ENCODE measurements at regions not wholly inside any gene's neighbourhood (a gene's known extent, or its start where the extent isn't known, plus 50 kb on each side); places are given as distances from the start of the nearest gene placed in this dataset.
"Not testable (repeated sequence)": the region's sequence is repeated elsewhere in the genome, so short reads cannot be mapped to it uniquely, and the experiment has no call there.

DNA sequence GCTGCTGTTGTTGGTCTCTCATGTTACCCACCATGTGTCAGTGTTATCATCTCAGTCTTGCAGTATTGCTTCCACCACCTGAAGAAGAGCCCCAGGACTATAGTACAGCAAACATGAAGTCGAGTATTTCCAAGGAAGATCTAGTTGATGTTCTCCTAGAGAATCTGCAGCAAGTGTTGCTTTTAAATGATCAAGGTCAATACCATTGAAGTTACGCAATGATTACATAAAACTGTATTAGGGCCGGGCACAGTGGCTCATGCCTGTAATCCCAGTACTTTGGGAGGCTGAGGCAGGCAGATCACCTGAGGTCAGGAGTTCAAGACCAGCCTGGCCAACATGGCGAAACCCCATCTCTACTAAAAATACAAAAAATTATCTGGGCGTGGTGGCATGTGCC lies 173.9 kb downstream of the TJP1 start:
- DNase-seq, result not testable (repeated sequence)

DNA sequence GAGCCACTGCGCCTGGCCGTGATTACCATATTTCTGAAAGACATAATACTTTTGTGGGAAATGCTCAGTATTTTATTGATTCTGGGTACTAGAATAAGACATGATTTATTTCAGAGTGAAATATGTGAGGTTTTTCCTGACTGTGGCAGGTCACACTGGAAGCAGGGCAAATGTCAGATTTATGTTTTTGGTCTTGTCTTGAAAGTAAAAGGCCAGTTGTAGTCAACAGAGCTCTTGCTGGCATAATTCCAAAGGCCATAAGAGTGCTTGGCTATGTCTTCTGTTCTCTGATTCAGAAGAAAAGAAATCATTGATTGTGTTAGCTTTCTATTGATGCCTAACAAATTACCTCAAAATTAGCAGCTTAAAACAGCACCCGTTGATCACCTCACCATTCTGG lies 176.4 kb downstream of the TJP1 start:
- no peak for DNase-seq

DNA sequence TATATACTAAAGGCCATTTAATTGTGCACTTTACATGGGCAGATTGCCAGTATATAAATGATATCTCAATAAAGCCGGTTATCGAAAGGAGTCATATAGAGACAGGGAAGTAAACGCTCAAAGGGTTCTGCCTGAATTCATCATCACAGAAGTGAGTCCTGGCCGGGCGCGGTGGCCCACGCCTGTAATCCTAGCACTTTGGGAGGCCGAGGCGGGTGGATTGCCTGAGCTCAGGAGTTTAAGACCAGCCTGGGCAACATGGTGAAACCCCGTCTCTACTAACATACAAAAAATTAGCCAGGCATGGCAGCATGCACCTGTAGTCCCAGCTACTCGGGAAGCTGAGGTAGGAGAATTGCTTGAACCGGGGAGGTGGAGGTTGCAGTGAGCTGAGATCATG lies 177.9 kb downstream of the TJP1 start:
- not testable (repeated sequence) for DNase-seq

DNA sequence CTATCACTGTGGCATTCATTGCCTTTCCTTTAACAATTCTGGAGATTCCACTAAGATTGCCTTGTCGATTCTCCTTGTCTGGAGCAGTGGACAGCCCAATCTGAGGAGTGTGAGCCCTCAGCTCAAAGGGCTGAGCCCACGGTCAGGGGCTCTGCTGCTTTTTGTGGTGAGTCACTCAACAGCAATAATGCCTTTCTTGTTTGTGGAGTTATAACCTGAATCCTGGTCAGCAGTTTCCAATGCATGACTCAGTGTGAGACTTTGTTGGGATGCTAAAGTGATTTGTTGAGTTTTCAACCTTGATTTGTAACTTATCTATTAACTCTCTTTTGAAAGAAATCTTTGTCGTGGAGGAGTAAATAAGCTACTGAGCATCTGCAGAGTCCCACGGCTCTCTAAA lies 183.5 kb downstream of the TJP1 start:
- DNase-seq, result no peak

GRCh38 chr15:29638011-29638410 lies 184.3 kb downstream of the TJP1 start:
- no peak for DNase-seq

- DNase-seq, result no peak
Measured at GRCh38 chr15:29637555-29637954, 184.7 kb downstream of the TJP1 start.

- no peak for DNase-seq
Measured at GRCh38 chr15:29636921-29637320, 185.3 kb downstream of the TJP1 start.

GRCh38 chr15:29636140-29636539 lies 186.1 kb downstream of the TJP1 start:
- no peak for DNase-seq

- no peak for DNase-seq
Measured at GRCh38 chr15:29635513-29636098, 186.7 kb downstream of the TJP1 start.

DNA sequence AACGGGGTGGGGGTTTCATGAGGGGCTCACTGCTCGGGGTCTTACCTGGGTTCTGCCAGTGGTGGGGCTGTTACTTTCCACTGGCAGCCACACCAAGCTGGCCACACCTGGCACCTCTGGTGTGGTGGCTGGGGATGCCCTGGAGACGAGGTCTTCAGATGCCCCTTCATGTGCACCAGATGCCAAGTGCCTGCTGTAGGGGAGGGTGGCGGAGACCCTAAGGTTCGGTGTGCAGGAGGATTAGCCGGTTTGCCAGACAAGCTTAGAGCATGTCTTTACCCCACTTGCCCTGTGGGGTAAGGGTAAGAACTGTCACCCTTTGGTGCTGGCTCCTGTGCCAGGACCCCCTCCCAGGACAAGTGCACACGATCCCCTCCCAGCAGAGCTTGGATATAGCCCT lies 188.3 kb downstream of the TJP1 start:
- DNase-seq, result no peak

GRCh38 chr15:29632671-29633406 lies 189.4 kb downstream of the TJP1 start:
- DNase-seq, result no peak

DNA sequence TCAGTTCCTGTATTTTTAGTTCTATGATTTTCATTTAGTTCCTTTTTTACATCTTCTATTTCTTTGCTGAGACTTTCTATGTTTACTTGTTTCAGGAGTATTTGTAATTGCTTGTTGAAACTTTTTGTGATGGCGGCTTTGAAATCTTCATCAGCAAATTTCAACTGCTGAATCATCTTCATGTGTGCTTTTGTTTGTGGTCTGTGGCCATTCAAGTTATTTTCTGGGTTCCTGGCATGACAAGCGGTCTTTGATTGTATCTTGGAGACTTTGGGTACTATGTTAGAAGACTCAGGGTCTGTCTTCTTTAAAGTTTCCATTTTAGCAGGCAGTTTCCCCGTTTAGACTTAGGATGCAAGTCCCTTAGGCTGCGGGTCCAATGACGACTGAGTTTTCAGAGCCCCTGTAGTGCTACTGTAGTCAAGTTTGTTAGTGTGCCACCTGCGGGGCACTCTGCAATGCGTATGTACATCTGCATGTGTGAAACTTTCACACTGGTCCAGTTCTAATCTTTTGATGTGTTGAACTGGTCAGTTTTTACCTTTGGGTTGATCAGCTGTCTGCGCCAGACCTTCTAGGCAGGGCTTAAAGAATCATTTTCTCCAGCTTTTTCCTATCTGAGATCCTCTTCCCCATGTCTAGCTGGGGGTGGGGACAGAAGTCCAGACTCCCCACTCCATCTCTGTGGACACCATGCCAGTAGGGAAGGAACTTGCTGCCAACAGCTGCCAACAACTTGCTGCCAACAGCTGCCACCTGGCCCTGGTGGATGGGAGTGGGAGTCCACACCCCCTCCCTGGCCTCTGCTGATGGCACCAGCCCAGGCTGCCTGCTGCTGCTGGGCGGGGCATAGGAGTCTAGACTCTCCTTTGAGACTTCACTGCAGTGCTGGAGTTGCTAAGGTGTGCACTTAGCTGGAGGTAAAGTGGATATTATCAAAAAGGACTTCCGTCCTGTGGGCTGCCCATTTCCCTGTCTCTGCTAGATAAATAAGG lies 190.9 kb downstream of the TJP1 start:
- DNase-seq, result no peak

DNA sequence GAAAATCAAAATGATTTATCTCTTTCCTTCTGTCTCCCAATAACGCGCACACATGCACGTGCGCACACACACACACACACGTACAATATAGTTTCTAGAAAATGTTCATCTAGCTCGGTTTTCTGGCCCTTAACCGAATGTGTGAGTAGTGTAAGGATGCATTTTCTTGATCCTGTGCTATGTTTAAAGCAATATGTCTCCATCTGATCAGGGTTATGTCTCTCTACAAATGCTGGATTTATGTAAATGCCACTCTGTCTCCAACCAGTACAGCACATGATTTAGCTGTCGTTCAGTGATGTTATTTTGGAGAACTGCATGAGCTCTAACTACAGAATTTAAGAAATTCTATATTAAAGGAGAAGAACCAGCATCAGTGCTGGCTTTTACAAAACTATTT lies 198.0 kb downstream of the TJP1 start:
- DNase-seq, result no peak

GRCh38 chr15:29623116-29623639 lies 199.1 kb downstream of the TJP1 start:
- DNase-seq, result no peak

DNA sequence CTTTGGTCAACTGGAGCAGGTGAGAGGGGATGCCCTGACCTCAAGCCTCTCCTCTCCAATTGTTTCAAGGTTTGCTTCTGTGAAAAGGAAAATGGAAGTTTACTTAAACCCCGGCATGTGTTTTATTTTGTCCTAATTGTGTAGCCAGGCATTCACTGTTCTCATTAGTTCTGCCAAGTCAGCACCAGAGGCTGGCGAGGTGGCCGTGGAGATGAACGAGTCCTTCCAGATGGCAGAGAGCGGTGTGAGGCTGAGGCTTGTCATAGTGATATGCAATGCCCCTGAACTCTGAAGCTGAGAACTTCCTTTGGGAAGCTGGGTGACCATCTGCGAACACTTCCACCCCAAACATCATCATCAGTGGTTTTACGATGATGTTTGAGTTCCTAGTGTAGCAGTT lies 199.6 kb downstream of the TJP1 start:
- no peak for DNase-seq

- DNase-seq, result no peak
Measured at GRCh38 chr15:29621616-29622015, 200.7 kb downstream of the TJP1 start.

DNA sequence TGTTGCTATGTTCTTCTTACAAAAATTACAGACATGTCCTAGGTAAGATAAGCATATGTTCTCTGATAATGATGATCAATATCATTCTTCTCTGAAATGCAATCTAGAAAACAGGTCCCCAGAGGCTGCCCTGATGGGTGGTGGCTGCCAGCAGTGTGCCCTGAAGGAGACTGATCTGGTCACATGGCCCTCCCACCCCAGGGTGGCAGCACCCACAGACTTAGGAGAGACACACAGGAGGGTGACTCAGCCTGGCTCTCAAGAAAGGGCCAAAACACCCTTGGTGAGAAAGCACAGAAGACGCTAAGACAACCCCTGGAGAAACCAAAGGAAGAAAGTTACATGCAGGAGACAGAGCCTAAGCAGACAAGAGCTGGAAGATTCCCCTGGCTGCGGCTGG lies 203.7 kb downstream of the TJP1 start:
- DNase-seq, result no peak

- DNase-seq, result no peak
Measured at GRCh38 chr15:29616512-29616911, 205.8 kb downstream of the TJP1 start.

GRCh38 chr15:29615791-29616190 lies 206.5 kb downstream of the TJP1 start:
- DNase-seq, result no peak

- DNase-seq, result no peak
Measured at GRCh38 chr15:29613951-29614382, 208.3 kb downstream of the TJP1 start.

DNA sequence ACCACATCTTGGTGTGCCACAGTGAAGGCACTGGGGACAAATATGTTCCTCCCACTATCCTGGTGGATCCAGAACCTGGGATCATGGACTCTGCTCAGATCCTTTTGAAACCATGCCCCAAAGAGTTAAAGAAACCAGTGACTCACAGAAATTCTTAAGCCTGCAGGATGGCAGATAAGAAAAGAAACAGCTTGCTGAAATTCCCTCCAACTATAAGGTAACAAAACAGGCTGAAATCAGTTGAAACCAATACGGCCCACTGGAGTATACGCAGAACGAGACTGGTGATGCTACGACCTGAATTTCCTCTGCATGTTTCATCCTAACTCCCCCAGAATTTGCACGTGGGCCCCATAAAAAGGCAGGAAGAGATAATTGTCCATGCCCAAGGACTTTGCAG lies 209.6 kb downstream of the TJP1 start:
- no peak for DNase-seq

DNA sequence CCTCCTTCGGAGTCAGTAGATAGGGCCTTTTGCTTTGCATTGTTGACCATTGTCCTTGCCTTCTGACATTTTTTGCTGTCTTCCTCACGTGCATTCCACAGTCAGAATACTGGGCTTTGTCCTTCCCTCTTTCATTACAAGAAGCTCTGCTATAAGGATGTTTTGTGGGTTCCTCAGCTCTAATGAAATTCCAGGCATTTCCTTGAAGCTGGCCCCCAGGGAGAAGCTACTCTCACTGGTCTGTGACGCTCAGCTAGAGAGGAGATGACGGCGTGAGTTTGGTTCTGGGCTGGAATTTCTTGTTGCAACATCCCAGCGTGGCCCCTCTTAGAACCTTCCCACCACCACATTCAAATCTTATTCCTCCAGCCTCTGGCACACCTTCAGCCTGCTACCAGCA lies 210.2 kb downstream of the TJP1 start:
- no peak for DNase-seq

GRCh38 chr15:29611057-29611456 lies 211.2 kb downstream of the TJP1 start:
- DNase-seq, result no peak
